ENCODE measurements at regions not wholly inside any gene's neighbourhood (a gene's known extent, or its start where the extent isn't known, plus 50 kb on each side); places are given as distances from the start of the nearest gene placed in this dataset.
"Not testable (repeated sequence)": the region's sequence is repeated elsewhere in the genome, so short reads cannot be mapped to it uniquely, and the experiment has no call there.

GRCh38 chr16:22652463-22652845 lies 141.8 kb downstream of the NPIPB5 start:
- Mint-ChIP-seq H3K36me3 (ENCODE audit: low read depth) (no peaks in the 10 kb centered on the region), H3K4me3 (no peak overlapping the region), H3K27ac (no peak overlapping the region), H3K27me3 (ENCODE audit: low read depth, poor library complexity) (peaks cover 7% of the 10 kb centered on the region), H3K9me3 (peaks cover 4% of the 10 kb centered on the region), H3K4me1 (no peaks in the 10 kb centered on the region)
- DNase-seq, result no peak
- TF ChIP-seq CTCF (IDR thresholded peaks at IDR 0.05), result no peak

- no peaks in the 10 kb centered on the region for H3K36me3 Mint-ChIP-seq (ENCODE audit: low read depth)
Measured at GRCh38 chr16:22653876-22654275, 143.2 kb downstream of the NPIPB5 start.

GRCh38 chr16:22656573-22656972 lies 145.9 kb downstream of the NPIPB5 start:
- H3K27ac Mint-ChIP-seq; H3K27me3 Mint-ChIP-seq (ENCODE audit: low read depth, poor library complexity); H3K4me1 Mint-ChIP-seq; H3K9me3 Mint-ChIP-seq; H3K4me3 Mint-ChIP-seq; H3K36me3 Mint-ChIP-seq (ENCODE audit: low read depth); DNase-seq: not testable (repeated sequence)

More at GRCh38 chr16:22653876-22654275, 143.2 kb downstream of the NPIPB5 start:
- no peak for DNase-seq
- TF ChIP-seq CTCF (IDR thresholded peaks at IDR 0.05), result no peak
- H3K4me1 Mint-ChIP-seq, result no peaks in the 10 kb centered on the region
- peaks cover 7% of the 10 kb centered on the region for H3K9me3 Mint-ChIP-seq
- H3K27ac Mint-ChIP-seq, result no peak overlapping the region
- no peak overlapping the region for H3K4me3 Mint-ChIP-seq
- peaks cover 7% of the 10 kb centered on the region for H3K27me3 Mint-ChIP-seq (ENCODE audit: low read depth, poor library complexity)

- H3K27me3 Mint-ChIP-seq (ENCODE audit: low read depth, poor library complexity), result no peaks in the 10 kb centered on the region
- no peak for TF ChIP-seq CTCF (IDR thresholded peaks at IDR 0.05)
- H3K4me1 Mint-ChIP-seq, result no peaks in the 10 kb centered on the region
Measured at GRCh38 chr16:22659933-22660332, 149.2 kb downstream of the NPIPB5 start.

GRCh38 chr16:22660441-22661160 lies 149.9 kb downstream of the NPIPB5 start:
- Mint-ChIP-seq H3K36me3 (ENCODE audit: low read depth) (no peaks in the 10 kb centered on the region), H3K4me1 (no peaks in the 10 kb centered on the region), H3K27ac (no peak overlapping the region), H3K9me3 (peaks cover 7% of the 10 kb centered on the region), H3K27me3 (ENCODE audit: low read depth, poor library complexity) (no peaks in the 10 kb centered on the region), H3K4me3 (no peak overlapping the region)
- no peak for DNase-seq
- no peak for TF ChIP-seq CTCF (IDR thresholded peaks at IDR 0.05)

More at GRCh38 chr16:22659933-22660332, 149.2 kb downstream of the NPIPB5 start:
- Mint-ChIP-seq H3K27ac (no peak overlapping the region), H3K4me3 (no peak overlapping the region), H3K36me3 (ENCODE audit: low read depth) (no peaks in the 10 kb centered on the region), H3K9me3 (peaks cover 7% of the 10 kb centered on the region)
- no peak for DNase-seq

GRCh38 chr16:22661161-22661647 lies 150.5 kb downstream of the NPIPB5 start:
- Mint-ChIP-seq H3K4me1 (no peaks in the 10 kb centered on the region), H3K4me3 (no peak overlapping the region), H3K9me3 (peaks cover 4% of the 10 kb centered on the region), H3K36me3 (ENCODE audit: low read depth) (no peaks in the 10 kb centered on the region), H3K27me3 (ENCODE audit: low read depth, poor library complexity) (no peaks in the 10 kb centered on the region), H3K27ac (no peak overlapping the region)
- no peak for DNase-seq
- TF ChIP-seq CTCF (IDR thresholded peaks at IDR 0.05), result no peak

GRCh38 chr16:22662958-22663357 lies 151.0 kb upstream of the HS3ST2 start:
- not testable (repeated sequence) for H3K27ac Mint-ChIP-seq; H3K36me3 Mint-ChIP-seq (ENCODE audit: low read depth); H3K4me3 Mint-ChIP-seq; H3K27me3 Mint-ChIP-seq (ENCODE audit: low read depth, poor library complexity); DNase-seq; H3K9me3 Mint-ChIP-seq; H3K4me1 Mint-ChIP-seq
